H9 (cell line): ENCODE measurements at regions not wholly inside any gene's neighbourhood (a gene's known extent, or its start where the extent isn't known, plus 50 kb on each side); places are given as distances from the start of the nearest gene placed in this dataset.

Experiments used
- DNase-seq: peaks from one replicate; pipeline ENCODE4 v3.0.0-alpha.2; 2017
- H2AFZ ChIP-seq: one replicate; pipeline ENCODE4 v1.6.1; 2013; ENCODE audit warnings: mild to moderate bottlenecking, low read length, control low read depth, moderate library complexity
- H2AK5ac ChIP-seq: 2 replicates; pipeline ENCODE4 v1.6.1; 2013; ENCODE audit warnings: low read length, control low read depth, mixed read lengths; ENCODE audit not compliant: insufficient read length
- H2BK120ac ChIP-seq: one replicate; pipeline ENCODE4 v1.6.1; 2013; ENCODE audit warnings: low read depth, mild to moderate bottlenecking, low read length, control low read depth, inconsistent platforms; ENCODE audit not compliant: poor library complexity, severe bottlenecking
- H2BK12ac ChIP-seq: 2 replicates; pipeline ENCODE4 v1.6.1; 2013; ENCODE audit warnings: low read length, control low read depth, mixed read lengths, low read depth; ENCODE audit not compliant: insufficient read length
- H2BK15ac ChIP-seq: 2 replicates; pipeline ENCODE4 v1.6.1; 2013; ENCODE audit warnings: low read depth, low read length, control low read depth
- H2BK20ac ChIP-seq: one replicate; pipeline ENCODE4 v1.6.1; 2013; ENCODE audit warnings: low read depth, mild to moderate bottlenecking, low read length, control low read depth, inconsistent platforms; ENCODE audit not compliant: poor library complexity, severe bottlenecking
- H2BK5ac ChIP-seq: 2 replicates; pipeline ENCODE4 v1.6.1; 2013; ENCODE audit warnings: low read length, control low read depth, mixed read lengths; ENCODE audit not compliant: insufficient read length
- H3K14ac ChIP-seq: 2 replicates; pipeline ENCODE4 v1.6.1; 2013; ENCODE audit warnings: low read length, control low read depth; ENCODE audit not compliant: insufficient read depth
- H3K18ac ChIP-seq: 2 replicates; pipeline ENCODE4 v1.6.1; 2013; ENCODE audit warnings: low read depth, mild to moderate bottlenecking, mixed read lengths, low read length, control low read depth; ENCODE audit not compliant: insufficient read length
- H3K23ac ChIP-seq: 2 replicates; pipeline ENCODE4 v1.6.1; 2013; ENCODE audit warnings: low read length, control low read depth, mixed read lengths, low read depth; ENCODE audit not compliant: insufficient read length
- H3K23me2 ChIP-seq: 2 replicates; pipeline ENCODE4 v1.6.1; 2013; ENCODE audit warnings: low read depth, mild to moderate bottlenecking, mixed read lengths, low read length, control low read depth; ENCODE audit not compliant: insufficient read length, poor library complexity, severe bottlenecking
- H3K27ac ChIP-seq: 2 replicates; pipeline ENCODE4 v1.5.1; 2013; ENCODE audit warnings: low read length, control low read depth, mixed read lengths, low read depth; ENCODE audit not compliant: insufficient read length
- H3K27me3 ChIP-seq: 2 replicates; pipeline ENCODE4 v1.6.1; 2013; ENCODE audit warnings: low read length, control low read depth, inconsistent platforms; ENCODE audit not compliant: insufficient read depth
- H3K4ac ChIP-seq: 2 replicates; pipeline ENCODE4 v1.6.1; 2013; ENCODE audit warnings: low read depth, mild to moderate bottlenecking, control low read depth, inconsistent platforms, low read length, moderate library complexity
- H3K4me1 ChIP-seq: 2 replicates; pipeline ENCODE4 v1.6.1; 2013; ENCODE audit warnings: low read length, control low read depth, inconsistent platforms; ENCODE audit not compliant: insufficient read depth
- H3K4me2 ChIP-seq: 2 replicates; pipeline ENCODE4 v1.6.1; 2013; ENCODE audit warnings: low read length, control low read depth, mixed read lengths; ENCODE audit not compliant: insufficient read length, insufficient read depth
- H3K56ac ChIP-seq: 2 replicates; pipeline ENCODE4 v1.6.1; 2013; ENCODE audit warnings: low read depth, mild to moderate bottlenecking, mixed read lengths, low read length, control low read depth; ENCODE audit not compliant: insufficient read length
- H3K79me1 ChIP-seq: 2 replicates; pipeline ENCODE4 v1.6.1; 2013; ENCODE audit warnings: low read depth, mild to moderate bottlenecking, moderate library complexity, low read length, control low read depth, inconsistent platforms; ENCODE audit not compliant: insufficient read depth, poor library complexity, severe bottlenecking
- H3K79me2 ChIP-seq: 2 replicates; pipeline ENCODE4 v1.6.1; 2013; ENCODE audit warnings: low read length, control low read depth, inconsistent platforms; ENCODE audit not compliant: insufficient read depth
- H3K9ac ChIP-seq: 2 replicates; pipeline ENCODE4 v1.6.1; 2013; ENCODE audit warnings: low read length, control low read depth, mixed read lengths; ENCODE audit not compliant: insufficient read length; ENCODE audit errors: extremely low read depth
- H3K9me3 ChIP-seq: one replicate; pipeline ENCODE4 v1.6.1; 2013; ENCODE audit warnings: low read depth, low read length, inconsistent platforms; ENCODE audit not compliant: control insufficient read depth
- H3T11ph ChIP-seq: one replicate; pipeline ENCODE4 v1.6.1; 2013; ENCODE audit warnings: mild to moderate bottlenecking, low read length, control low read depth, inconsistent platforms
- H4K20me1 ChIP-seq: one replicate; pipeline ENCODE4 v1.6.1; 2013; ENCODE audit not compliant: control insufficient read depth, insufficient read length, insufficient read depth
- H4K5ac ChIP-seq: 2 replicates; pipeline ENCODE4 v1.6.1; 2013; ENCODE audit warnings: low read depth, mild to moderate bottlenecking, mixed read lengths, low read length, control low read depth; ENCODE audit not compliant: insufficient read length
- H4K8ac ChIP-seq: replicated peaks from 2 replicates; pipeline ENCODE4 v1.6.1; 2013; ENCODE audit warnings: low read length, control low read depth, mixed read lengths, low read depth; ENCODE audit not compliant: insufficient read length
- H4K91ac ChIP-seq: 2 replicates; pipeline ENCODE4 v1.6.1; 2013; ENCODE audit warnings: low read depth, mild to moderate bottlenecking, moderate library complexity, mixed read lengths, low read length, control low read depth; ENCODE audit not compliant: insufficient read length
- H3K27ac Mint-ChIP-seq, 3 experiments: 2 replicates in 2 of 3; 3 replicates in 1 of 3; pipeline ENCODE4 v1.8.0; 2020 to 2021; ENCODE audit warnings: mixed read lengths in 3 of 3, mild to moderate bottlenecking in 1 of 3, moderate library complexity in 1 of 3
- H3K27me3 Mint-ChIP-seq: 2 replicates; pipeline ENCODE4 v1.8.0; 2021; ENCODE audit warnings: low read depth, mild to moderate bottlenecking, moderate library complexity, mixed read lengths
- H3K36me3 Mint-ChIP-seq, 3 experiments: 2 replicates in 2 of 3; 3 replicates in 1 of 3; pipeline ENCODE4 v1.8.0; 2020 to 2021; ENCODE audit warnings: low read depth in 3 of 3, mixed read lengths in 3 of 3; ENCODE audit not compliant: insufficient read depth in 1 of 3
- H3K4me1 Mint-ChIP-seq, 2 experiments: 2 replicates each; pipeline ENCODE4 v1.8.0; 2020; ENCODE audit warnings: mixed read lengths in 2 of 2
- H3K4me3 Mint-ChIP-seq, 2 experiments: 2 replicates in 1 of 2; 3 replicates in 1 of 2; pipeline ENCODE4 v1.8.0; 2020 to 2021; ENCODE audit warnings: mild to moderate bottlenecking in 2 of 2, mixed read lengths in 2 of 2, moderate library complexity in 1 of 2
- H3K9me3 Mint-ChIP-seq, 2 experiments: 2 replicates in 1 of 2; 3 replicates in 1 of 2; pipeline ENCODE4 v1.8.0; 2020; ENCODE audit warnings: mild to moderate bottlenecking in 2 of 2, mixed read lengths in 2 of 2, moderate library complexity in 1 of 2
- WGBS: extraction: QIAGEN DNeasy Blood & Tissue Kit; methylation state at CpG from one replicate; pipeline ENCODE4 v1.1.7; 2013; ENCODE audit warnings: missing lambda C conversion rate, low lambda C conversion rate, mixed read lengths; ENCODE audit not compliant: insufficient read length; ENCODE audit errors: extremely low coverage; 5-methylcytosine and 5-hydroxymethylcytosine counted together
- TF ChIP-seq, protein P1 (sequence below): fragments of 200-600 bp; sonication (generic); conservative IDR thresholded peaks from 3 replicates; pipeline ENCODE4 v1.8.0; 2021; ENCODE audit warnings: antibody characterized with exemption, mild to moderate bottlenecking

DNA sequence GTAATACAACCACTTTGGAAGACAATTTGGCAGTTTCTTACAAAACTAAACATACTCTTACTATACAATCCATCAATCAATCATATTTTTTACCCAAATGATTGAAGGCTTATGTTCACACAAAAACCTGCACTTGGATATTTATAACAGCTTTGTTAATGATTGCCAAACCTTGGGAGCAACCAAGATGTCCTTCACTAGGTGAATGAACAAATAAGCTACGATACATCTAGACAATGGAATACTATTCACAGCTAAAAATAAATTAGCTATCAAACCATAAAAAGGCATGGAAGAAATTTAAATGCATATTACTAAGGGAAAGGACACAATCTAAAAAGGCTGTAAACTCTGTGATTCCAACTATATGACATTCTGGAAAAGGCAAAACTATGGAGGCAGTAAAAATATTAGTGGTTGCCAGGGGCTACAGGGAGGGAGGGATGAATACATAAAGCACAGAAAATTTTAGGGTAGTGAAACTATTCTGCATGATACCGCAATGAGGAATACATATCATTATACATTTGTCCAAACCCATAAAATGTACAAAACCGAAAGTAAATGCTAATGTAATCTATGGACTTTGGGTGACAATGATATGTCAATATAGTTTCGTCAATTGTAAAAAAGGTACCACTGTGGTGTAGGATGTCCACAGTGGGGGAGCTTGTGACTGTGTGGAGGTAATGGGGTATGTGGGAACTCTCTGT lies 70.5 kb downstream of the GPR65 start:
- no peaks in the 10 kb centered on the region; the same call in 1 of the 2 replicates for H3K27me3 Mint-ChIP-seq
- H3K4me1 Mint-ChIP-seq = no peaks in the 10 kb centered on the region
- H3K27ac Mint-ChIP-seq = no peak overlapping the region
- H2BK15ac ChIP-seq = no peak overlapping the region
- no peak overlapping the region for H3K18ac ChIP-seq
- no peak overlapping the region for H2AK5ac ChIP-seq
- H3K27me3 ChIP-seq = no peaks in the 10 kb centered on the region
- no peak overlapping the region for H3K14ac ChIP-seq
- TF ChIP-seq, protein P1, sequence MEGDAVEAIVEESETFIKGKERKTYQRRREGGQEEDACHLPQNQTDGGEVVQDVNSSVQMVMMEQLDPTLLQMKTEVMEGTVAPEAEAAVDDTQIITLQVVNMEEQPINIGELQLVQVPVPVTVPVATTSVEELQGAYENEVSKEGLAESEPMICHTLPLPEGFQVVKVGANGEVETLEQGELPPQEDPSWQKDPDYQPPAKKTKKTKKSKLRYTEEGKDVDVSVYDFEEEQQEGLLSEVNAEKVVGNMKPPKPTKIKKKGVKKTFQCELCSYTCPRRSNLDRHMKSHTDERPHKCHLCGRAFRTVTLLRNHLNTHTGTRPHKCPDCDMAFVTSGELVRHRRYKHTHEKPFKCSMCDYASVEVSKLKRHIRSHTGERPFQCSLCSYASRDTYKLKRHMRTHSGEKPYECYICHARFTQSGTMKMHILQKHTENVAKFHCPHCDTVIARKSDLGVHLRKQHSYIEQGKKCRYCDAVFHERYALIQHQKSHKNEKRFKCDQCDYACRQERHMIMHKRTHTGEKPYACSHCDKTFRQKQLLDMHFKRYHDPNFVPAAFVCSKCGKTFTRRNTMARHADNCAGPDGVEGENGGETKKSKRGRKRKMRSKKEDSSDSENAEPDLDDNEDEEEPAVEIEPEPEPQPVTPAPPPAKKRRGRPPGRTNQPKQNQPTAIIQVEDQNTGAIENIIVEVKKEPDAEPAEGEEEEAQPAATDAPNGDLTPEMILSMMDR = no peak
- H3T11ph ChIP-seq = no peak overlapping the region
- H3K36me3 Mint-ChIP-seq = no peaks in the 10 kb centered on the region
- no peak overlapping the region for H2BK12ac ChIP-seq
- H3K9me3 ChIP-seq = no peaks in the 10 kb centered on the region
- H3K4ac ChIP-seq = no peak overlapping the region
- no peak overlapping the region for H4K5ac ChIP-seq
- H4K8ac ChIP-seq = no peak overlapping the region
- DNase-seq = no peak
- no peak overlapping the region for H2AFZ ChIP-seq
- no peaks in the 10 kb centered on the region for H4K20me1 ChIP-seq
- H3K4me3 Mint-ChIP-seq = no peak overlapping the region
- WGBS = no CpG with 5 or more reads among the region's 4 CpGs
- no peak overlapping the region for H3K56ac ChIP-seq
- peaks cover 0 to 5% of the 10 kb centered on the region in 2 experiments; a peak in 1 of 5 replicates for H3K9me3 Mint-ChIP-seq
- no peak overlapping the region for H2BK20ac ChIP-seq
- H2BK5ac ChIP-seq = no peak overlapping the region
- H3K23me2 ChIP-seq = no peaks in the 10 kb centered on the region
- no peak overlapping the region for H3K27ac ChIP-seq
- H2BK120ac ChIP-seq = no peak overlapping the region
- H3K79me2 ChIP-seq = no peaks in the 10 kb centered on the region
- no peak overlapping the region for H3K23ac ChIP-seq
- no peak overlapping the region for H3K9ac ChIP-seq
- H3K4me1 ChIP-seq = no peaks in the 10 kb centered on the region
- H3K4me2 ChIP-seq = no peak overlapping the region
- no peak overlapping the region for H4K91ac ChIP-seq
- H3K79me1 ChIP-seq = no peaks in the 10 kb centered on the region
